ENCODE measurements at regions not wholly inside any gene's neighbourhood (a gene's known extent, or its start where the extent isn't known, plus 50 kb on each side); places are given as distances from the start of the nearest gene placed in this dataset.
A peak's percentile ranks its signal among the peaks of the same experiment; 100 is the strongest.
"Not testable (repeated sequence)": the region's sequence is repeated elsewhere in the genome, so short reads cannot be mapped to it uniquely, and the experiment has no call there.

- DNase-seq = no peak
Measured at GRCh38 chr17:63292421-63292820, 153.7 kb downstream of the CYB561 start.

- no peak for DNase-seq
Measured at GRCh38 chr17:63293323-63294075, 152.6 kb downstream of the CYB561 start.

GRCh38 chr17:63294776-63295175 lies 151.3 kb downstream of the CYB561 start:
- DNase-seq = no peak

GRCh38 chr17:63295288-63295687 lies 150.8 kb downstream of the CYB561 start:
- DNase-seq = no peak

- DNase-seq = no peak
Measured at GRCh38 chr17:63295839-63296590, 150.1 kb downstream of the CYB561 start.

- not testable (repeated sequence) for DNase-seq
Measured at GRCh38 chr17:63298916-63299315, 147.2 kb downstream of the CYB561 start.

GRCh38 chr17:63304704-63305261 lies 141.3 kb downstream of the CYB561 start:
- DNase-seq = no peak

GRCh38 chr17:63305857-63306256 lies 140.2 kb downstream of the CYB561 start:
- no peak for DNase-seq

- no peak for DNase-seq
Measured at GRCh38 chr17:63306855-63307254, 139.3 kb downstream of the CYB561 start.

- DNase-seq = no peak
Measured at GRCh38 chr17:63308272-63308671, 137.8 kb downstream of the CYB561 start.

- no peak for DNase-seq
Measured at GRCh38 chr17:63309021-63309420, 137.1 kb downstream of the CYB561 start.

- DNase-seq = no peak
Measured at GRCh38 chr17:63311416-63311937, 134.6 kb downstream of the CYB561 start.

- DNase-seq = no peak
Measured at GRCh38 chr17:63314761-63315160, 131.3 kb downstream of the CYB561 start.

- no peak for DNase-seq
Measured at GRCh38 chr17:63316100-63316499, 130.0 kb downstream of the CYB561 start.

GRCh38 chr17:63317166-63317840 lies 128.8 kb downstream of the CYB561 start:
- DNase-seq = peak; percentile 15

GRCh38 chr17:63325808-63326207 lies 120.3 kb downstream of the CYB561 start:
- no peak for DNase-seq

GRCh38 chr17:63329876-63330275 lies 116.2 kb downstream of the CYB561 start:
- DNase-seq = no peak

GRCh38 chr17:63331301-63332061 lies 114.6 kb downstream of the CYB561 start:
- DNase-seq = no peak

- DNase-seq = no peak
Measured at GRCh38 chr17:63332286-63332685, 113.8 kb downstream of the CYB561 start.

- no peak for DNase-seq
Measured at GRCh38 chr17:63333869-63334268, 112.2 kb downstream of the CYB561 start.

GRCh38 chr17:63335831-63336230 lies 110.3 kb downstream of the CYB561 start:
- DNase-seq = no peak
